ENCODE measurements at regions not wholly inside any gene's neighbourhood (a gene's known extent, or its start where the extent isn't known, plus 50 kb on each side); places are given as distances from the start of the nearest gene placed in this dataset.

- peak; percentile 21 for DNase-seq (ENCODE audit: low read depth)
- no peak overlapping the region for H3K4me3 ChIP-seq (ENCODE audit: low read depth, low read length)
- peak; percentile 99 for TF ChIP-seq CTCF (IDR thresholded peaks at IDR 0.05; ENCODE audit: low read depth, low read length, missing control alignments)
Measured at GRCh38 chr6:16964553-16965499, 137.0 kb upstream of the STMND1 start.

DNA sequence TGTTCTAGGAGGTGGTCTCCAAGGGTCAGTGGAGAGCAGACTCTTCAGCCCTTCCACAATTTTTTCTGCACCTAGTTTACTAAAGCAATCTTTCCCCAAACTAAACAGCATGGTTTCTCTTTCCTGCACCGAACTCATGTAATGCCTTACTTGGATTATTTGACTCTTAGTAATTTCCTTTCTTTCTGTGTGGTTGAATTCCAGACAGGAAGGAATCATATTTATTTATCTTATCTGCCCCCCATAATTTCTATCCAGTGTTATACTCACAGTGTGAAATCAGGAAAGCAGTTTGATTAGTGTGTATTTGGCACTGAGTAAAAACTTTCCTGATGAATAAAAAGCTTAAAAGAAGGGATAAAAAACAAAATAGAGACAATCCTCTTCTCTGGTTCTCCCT lies 140.3 kb upstream of the STMND1 start:
- no peak for TF ChIP-seq CTCF (IDR thresholded peaks at IDR 0.05; ENCODE audit: low read depth, low read length, missing control alignments)
- H3K4me3 ChIP-seq (ENCODE audit: low read depth, low read length): no peak overlapping the region
- no peak for DNase-seq (ENCODE audit: low read depth)

GRCh38 chr6:16959789-16960188 lies 142.1 kb upstream of the STMND1 start:
- TF ChIP-seq CTCF (IDR thresholded peaks at IDR 0.05; ENCODE audit: low read depth, low read length, missing control alignments): no peak
- H3K4me3 ChIP-seq (ENCODE audit: low read depth, low read length): no peak overlapping the region
- DNase-seq (ENCODE audit: low read depth): no peak

DNA sequence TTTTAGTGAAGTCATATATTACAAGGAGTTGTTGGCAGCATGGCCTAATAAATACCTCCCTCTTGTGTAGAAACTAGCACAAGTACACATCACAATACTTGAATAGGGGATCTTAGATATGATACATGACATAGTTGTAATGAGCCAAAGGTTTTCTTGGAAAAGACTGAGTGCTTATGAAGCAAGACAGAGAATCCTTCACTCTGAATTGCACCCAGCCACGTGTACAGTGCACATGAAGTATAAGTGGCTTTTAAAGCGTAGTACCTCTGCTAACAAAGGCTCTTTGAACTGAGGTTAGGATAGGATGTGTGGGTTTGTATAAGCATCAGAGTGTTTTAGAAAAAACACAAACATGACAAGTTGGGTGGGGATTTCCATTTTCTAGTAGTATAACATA lies 145.5 kb upstream of the STMND1 start:
- H3K4me3 ChIP-seq (ENCODE audit: low read depth, low read length): no peak overlapping the region
- TF ChIP-seq CTCF (IDR thresholded peaks at IDR 0.05; ENCODE audit: low read depth, low read length, missing control alignments): no peak
- DNase-seq (ENCODE audit: low read depth): no peak

DNA sequence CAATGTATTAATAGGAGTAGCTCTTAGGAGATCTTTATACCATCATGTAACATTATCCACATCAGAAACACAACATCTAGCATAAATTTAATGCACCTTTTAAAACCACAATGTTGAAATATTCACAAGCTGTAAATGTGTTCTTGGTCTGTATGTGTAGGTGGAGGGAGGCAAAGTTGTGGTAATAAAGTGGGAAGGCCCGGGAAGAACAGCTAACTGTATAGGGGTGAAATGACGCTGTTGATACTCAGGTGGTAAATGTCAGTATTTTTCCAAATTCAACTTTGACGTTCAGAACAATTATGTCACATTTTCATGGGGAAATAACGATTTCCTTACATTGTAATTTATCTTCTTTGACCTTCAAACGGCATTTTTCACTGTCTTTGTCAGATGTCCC lies 146.0 kb upstream of the STMND1 start:
- no peak for TF ChIP-seq CTCF (IDR thresholded peaks at IDR 0.05; ENCODE audit: low read depth, low read length, missing control alignments)
- no peak for DNase-seq (ENCODE audit: low read depth)
- no peak overlapping the region for H3K4me3 ChIP-seq (ENCODE audit: low read depth, low read length)

- TF ChIP-seq CTCF (IDR thresholded peaks at IDR 0.05; ENCODE audit: low read depth, low read length, missing control alignments): no peak
- DNase-seq (ENCODE audit: low read depth): no peak
- H3K4me3 ChIP-seq (ENCODE audit: low read depth, low read length): no peak overlapping the region
Measured at GRCh38 chr6:16953905-16954304, 147.9 kb upstream of the STMND1 start.

DNA sequence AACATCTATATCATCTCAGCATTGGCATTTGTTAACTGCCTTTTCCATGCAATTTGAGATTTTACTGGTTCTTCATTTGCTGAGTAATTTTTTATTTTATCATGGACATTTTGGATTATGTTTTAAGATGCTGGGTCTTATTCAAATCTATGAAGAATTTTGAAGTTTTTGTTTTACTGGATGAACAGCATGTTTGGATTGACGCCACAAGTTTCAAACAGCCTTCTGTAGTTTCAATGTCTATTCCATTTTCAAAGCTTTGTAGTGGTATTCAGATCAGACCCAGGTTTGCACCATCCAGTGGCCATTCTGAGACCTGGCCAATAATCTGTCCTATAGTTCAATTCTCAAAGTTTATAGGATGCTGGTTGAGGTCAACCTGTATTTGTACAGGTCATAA lies 148.4 kb upstream of the STMND1 start:
- no peak overlapping the region for H3K4me3 ChIP-seq (ENCODE audit: low read depth, low read length)
- TF ChIP-seq CTCF (IDR thresholded peaks at IDR 0.05; ENCODE audit: low read depth, low read length, missing control alignments): no peak

More for the DNA sequence above, 148.4 kb upstream of the STMND1 start:
- DNase-seq (ENCODE audit: low read depth): no peak

Measured in GM12864 (cell line).